ENCODE measurements at regions not wholly inside any gene's neighbourhood (a gene's known extent, or its start where the extent isn't known, plus 50 kb on each side); places are given as distances from the start of the nearest gene placed in this dataset.

GRCh38 chr10:94112321-94112720, 118.6 kb downstream of the PLCE1 start:
- no peak for TF ChIP-seq EP300 (IDR thresholded peaks at IDR 0.05; ENCODE audit: low read depth in 2 of 2, low read length in 2 of 2)
- TF ChIP-seq EP300 (CRISPR knock-in tag; IDR thresholded peaks at IDR 0.05; ENCODE audit: borderline replicate concordance), result no peak
- no peak for TF ChIP-seq KAT8 (CRISPR knock-in tag; IDR thresholded peaks at IDR 0.05)
- TF ChIP-seq TEAD3 (CRISPR knock-in tag; optimal IDR thresholded peaks at IDR 0.05; ENCODE audit: borderline replicate concordance), result no peak
